ENCODE measurements at regions not wholly inside any gene's neighbourhood (a gene's known extent, or its start where the extent isn't known, plus 50 kb on each side); places are given as distances from the start of the nearest gene placed in this dataset.

DNA sequence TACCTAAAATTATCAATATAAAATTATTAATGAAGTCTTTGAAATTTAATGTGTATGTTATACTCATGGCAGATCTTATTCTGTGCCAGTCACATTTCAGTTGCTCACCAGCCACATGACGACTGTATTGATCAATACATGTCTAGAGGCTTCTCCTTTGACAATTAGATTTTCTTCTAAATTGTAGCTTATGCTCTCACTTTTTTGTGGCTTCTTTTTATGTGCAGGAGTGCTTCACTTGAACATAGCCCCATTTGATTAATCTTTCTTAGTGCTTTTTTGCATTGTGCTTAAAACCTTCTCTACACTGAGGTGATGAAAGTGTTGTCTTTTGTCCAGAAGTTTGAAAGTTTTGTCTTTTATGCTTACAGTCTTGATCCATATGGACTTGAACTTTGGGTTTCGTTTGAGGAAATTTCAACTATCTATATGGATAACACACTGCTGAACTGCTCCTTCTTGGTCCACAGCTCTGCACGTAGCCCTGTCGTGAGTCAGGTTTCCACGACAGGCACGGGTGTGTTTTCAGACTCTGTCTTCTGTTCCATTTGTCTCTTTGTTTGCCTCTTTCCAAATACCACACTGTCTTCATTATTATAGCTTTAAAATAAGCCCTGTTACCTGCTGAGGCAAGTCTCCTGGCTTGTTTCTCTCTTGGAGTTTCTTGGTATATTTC lies 393.9 kb upstream of the CFAP20DC start:
- Histone ChIP-seq H3K27ac (ENCODE audit: low read depth, low read length) (no peak overlapping the region), H3K27me3 (ENCODE audit: control insufficient read depth in 3 of 3, insufficient read depth in 3 of 3, low read length in 3 of 3) (no peaks in the 10 kb centered on the region), H3K36me3 (ENCODE audit: control insufficient read depth in 3 of 3, insufficient read depth in 3 of 3, low read length in 3 of 3) (no peaks in the 10 kb centered on the region), H3K4me3 (ENCODE audit: low read length in 3 of 3) (no peak overlapping the region), H3K4me1 (ENCODE audit: control insufficient read depth in 3 of 3, insufficient read depth in 3 of 3, low read length in 3 of 3) (peaks cover 3 to 6% (median 5%) of the 10 kb centered on the region in 3 donors), H3K9me3 (ENCODE audit: control insufficient read depth in 3 of 3, low read length in 3 of 3) (no peaks in the 10 kb centered on the region), H3K9ac (ENCODE audit: low read depth in 1 of 3, low read length in 3 of 3) (no peak overlapping the region)

DNA sequence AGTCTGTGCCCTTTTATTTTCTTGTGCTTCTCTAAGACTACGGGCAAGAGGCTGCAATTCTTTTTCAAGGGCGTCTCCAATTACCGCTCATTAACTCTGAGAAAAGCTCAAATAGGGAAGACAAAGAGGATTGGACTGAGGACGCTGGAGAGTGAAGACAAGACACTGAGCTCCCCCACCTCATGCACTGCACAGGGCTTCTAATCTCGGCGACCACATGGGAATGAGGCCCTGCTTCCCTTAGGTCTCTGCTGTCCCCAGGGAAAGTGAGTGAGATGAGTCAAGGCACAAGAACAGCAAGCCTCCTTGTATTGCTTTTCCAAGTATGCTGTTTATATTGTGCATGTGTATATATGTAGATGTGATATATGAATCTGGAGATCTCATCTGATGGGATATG lies 392.2 kb upstream of the CFAP20DC start:
- Histone ChIP-seq H3K27ac (ENCODE audit: low read depth, low read length) (no peak overlapping the region), H3K36me3 (ENCODE audit: control insufficient read depth in 3 of 3, insufficient read depth in 3 of 3, low read length in 3 of 3) (no peaks in the 10 kb centered on the region), H3K4me1 (ENCODE audit: control insufficient read depth in 3 of 3, insufficient read depth in 3 of 3, low read length in 3 of 3) (peaks cover 3 to 6% (median 5%) of the 10 kb centered on the region in 3 donors), H3K27me3 (ENCODE audit: control insufficient read depth in 3 of 3, insufficient read depth in 3 of 3, low read length in 3 of 3) (no peaks in the 10 kb centered on the region), H3K9ac (ENCODE audit: low read depth in 1 of 3, low read length in 3 of 3) (no peak overlapping the region), H3K9me3 (ENCODE audit: control insufficient read depth in 3 of 3, low read length in 3 of 3) (no peaks in the 10 kb centered on the region), H3K4me3 (ENCODE audit: low read length in 3 of 3) (no peak overlapping the region)

GRCh38 chr3:59440285-59441028 lies 390.6 kb upstream of the CFAP20DC start:
- no peaks in the 10 kb centered on the region for H3K36me3 ChIP-seq (ENCODE audit: control insufficient read depth in 3 of 3, insufficient read depth in 3 of 3, low read length in 3 of 3)
- no peak overlapping the region for H3K27ac ChIP-seq (ENCODE audit: low read depth, low read length)
- peaks cover 3 to 6% (median 5%) of the 10 kb centered on the region in 3 donors for H3K4me1 ChIP-seq (ENCODE audit: control insufficient read depth in 3 of 3, insufficient read depth in 3 of 3, low read length in 3 of 3)
- H3K4me3 ChIP-seq (ENCODE audit: low read length in 3 of 3), result no peak overlapping the region
- H3K9ac ChIP-seq (ENCODE audit: low read depth in 1 of 3, low read length in 3 of 3), result no peak overlapping the region
- H3K9me3 ChIP-seq (ENCODE audit: control insufficient read depth in 3 of 3, low read length in 3 of 3), result no peaks in the 10 kb centered on the region
- H3K27me3 ChIP-seq (ENCODE audit: control insufficient read depth in 3 of 3, insufficient read depth in 3 of 3, low read length in 3 of 3), result no peaks in the 10 kb centered on the region

- no peak overlapping the region for H3K9ac ChIP-seq (ENCODE audit: low read depth in 1 of 3, low read length in 3 of 3)
- no peaks in the 10 kb centered on the region for H3K9me3 ChIP-seq (ENCODE audit: control insufficient read depth in 3 of 3, low read length in 3 of 3)
- no peaks in the 10 kb centered on the region for H3K36me3 ChIP-seq (ENCODE audit: control insufficient read depth in 3 of 3, insufficient read depth in 3 of 3, low read length in 3 of 3)
- no peak overlapping the region for H3K4me3 ChIP-seq (ENCODE audit: low read length in 3 of 3)
- no peak overlapping the region for H3K27ac ChIP-seq (ENCODE audit: low read depth, low read length)
- H3K27me3 ChIP-seq (ENCODE audit: control insufficient read depth in 3 of 3, insufficient read depth in 3 of 3, low read length in 3 of 3), result no peaks in the 10 kb centered on the region
- no peaks in the 10 kb centered on the region for H3K4me1 ChIP-seq (ENCODE audit: control insufficient read depth in 3 of 3, insufficient read depth in 3 of 3, low read length in 3 of 3)
Observed at GRCh38 chr3:59438492-59438891, 388.7 kb upstream of the CFAP20DC start.

- Histone ChIP-seq H3K4me1 (ENCODE audit: control insufficient read depth in 3 of 3, insufficient read depth in 3 of 3, low read length in 3 of 3) (no peaks in the 10 kb centered on the region), H3K9ac (ENCODE audit: low read depth in 1 of 3, low read length in 3 of 3) (no peak overlapping the region), H3K4me3 (ENCODE audit: low read length in 3 of 3) (no peak overlapping the region), H3K36me3 (ENCODE audit: control insufficient read depth in 3 of 3, insufficient read depth in 3 of 3, low read length in 3 of 3) (no peaks in the 10 kb centered on the region), H3K9me3 (ENCODE audit: control insufficient read depth in 3 of 3, low read length in 3 of 3) (no peaks in the 10 kb centered on the region), H3K27me3 (ENCODE audit: control insufficient read depth in 3 of 3, insufficient read depth in 3 of 3, low read length in 3 of 3) (no peaks in the 10 kb centered on the region), H3K27ac (ENCODE audit: low read depth, low read length) (no peak overlapping the region)
Observed at GRCh38 chr3:59436164-59436958, 386.5 kb upstream of the CFAP20DC start.

- H3K9ac ChIP-seq (ENCODE audit: low read depth in 1 of 3, low read length in 3 of 3), result no peak overlapping the region
- no peaks in the 10 kb centered on the region for H3K9me3 ChIP-seq (ENCODE audit: control insufficient read depth in 3 of 3, low read length in 3 of 3)
- no peaks in the 10 kb centered on the region for H3K4me1 ChIP-seq (ENCODE audit: control insufficient read depth in 3 of 3, insufficient read depth in 3 of 3, low read length in 3 of 3)
- H3K4me3 ChIP-seq (ENCODE audit: low read length in 3 of 3), result no peak overlapping the region
- no peaks in the 10 kb centered on the region for H3K36me3 ChIP-seq (ENCODE audit: control insufficient read depth in 3 of 3, insufficient read depth in 3 of 3, low read length in 3 of 3)
- no peaks in the 10 kb centered on the region for H3K27me3 ChIP-seq (ENCODE audit: control insufficient read depth in 3 of 3, insufficient read depth in 3 of 3, low read length in 3 of 3)
- no peak overlapping the region for H3K27ac ChIP-seq (ENCODE audit: low read depth, low read length)
Observed at GRCh38 chr3:59433546-59433945, 383.7 kb upstream of the CFAP20DC start.

DNA sequence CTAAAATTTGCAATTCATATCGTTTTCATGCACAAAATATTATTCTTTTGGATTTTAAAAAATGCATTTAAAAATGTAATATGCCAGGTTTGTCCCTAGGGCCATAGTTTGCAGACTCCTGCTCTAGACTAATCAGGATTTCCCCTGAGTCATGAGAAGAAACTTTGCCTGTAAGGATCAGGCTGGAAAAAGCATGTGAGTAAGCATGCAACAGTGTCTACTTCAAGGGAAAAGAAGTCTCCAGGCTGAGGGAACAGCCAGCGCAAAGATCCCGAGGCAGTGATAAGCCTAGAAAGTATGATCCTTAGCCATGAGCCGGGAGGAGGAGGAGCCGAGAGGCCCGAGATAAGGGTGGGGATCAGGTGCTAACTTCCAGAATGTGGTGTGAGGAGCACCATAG lies 382.8 kb upstream of the CFAP20DC start:
- no peak overlapping the region for H3K9ac ChIP-seq (ENCODE audit: low read depth in 1 of 3, low read length in 3 of 3)
- H3K27me3 ChIP-seq (ENCODE audit: control insufficient read depth in 3 of 3, insufficient read depth in 3 of 3, low read length in 3 of 3), result no peaks in the 10 kb centered on the region
- no peak overlapping the region for H3K27ac ChIP-seq (ENCODE audit: low read depth, low read length)
- no peaks in the 10 kb centered on the region for H3K36me3 ChIP-seq (ENCODE audit: control insufficient read depth in 3 of 3, insufficient read depth in 3 of 3, low read length in 3 of 3)
- H3K4me3 ChIP-seq (ENCODE audit: low read length in 3 of 3), result no peak overlapping the region
- no peaks in the 10 kb centered on the region for H3K9me3 ChIP-seq (ENCODE audit: control insufficient read depth in 3 of 3, low read length in 3 of 3)
- H3K4me1 ChIP-seq (ENCODE audit: control insufficient read depth in 3 of 3, insufficient read depth in 3 of 3, low read length in 3 of 3), result no peaks in the 10 kb centered on the region

- H3K4me3 ChIP-seq (ENCODE audit: low read length in 3 of 3), result no peak overlapping the region
- H3K9ac ChIP-seq (ENCODE audit: low read depth in 1 of 3, low read length in 3 of 3), result no peak overlapping the region
- H3K9me3 ChIP-seq (ENCODE audit: control insufficient read depth in 3 of 3, low read length in 3 of 3), result no peaks in the 10 kb centered on the region
- peaks cover 0 to 3% (median 0%) of the 10 kb centered on the region in 3 donors for H3K27me3 ChIP-seq (ENCODE audit: control insufficient read depth in 3 of 3, insufficient read depth in 3 of 3, low read length in 3 of 3)
- H3K27ac ChIP-seq (ENCODE audit: low read depth, low read length), result no peak overlapping the region
- no peaks in the 10 kb centered on the region for H3K36me3 ChIP-seq (ENCODE audit: control insufficient read depth in 3 of 3, insufficient read depth in 3 of 3, low read length in 3 of 3)
- H3K4me1 ChIP-seq (ENCODE audit: control insufficient read depth in 3 of 3, insufficient read depth in 3 of 3, low read length in 3 of 3), result no peaks in the 10 kb centered on the region
Observed at GRCh38 chr3:59430341-59430740, 380.5 kb upstream of the CFAP20DC start.

DNA sequence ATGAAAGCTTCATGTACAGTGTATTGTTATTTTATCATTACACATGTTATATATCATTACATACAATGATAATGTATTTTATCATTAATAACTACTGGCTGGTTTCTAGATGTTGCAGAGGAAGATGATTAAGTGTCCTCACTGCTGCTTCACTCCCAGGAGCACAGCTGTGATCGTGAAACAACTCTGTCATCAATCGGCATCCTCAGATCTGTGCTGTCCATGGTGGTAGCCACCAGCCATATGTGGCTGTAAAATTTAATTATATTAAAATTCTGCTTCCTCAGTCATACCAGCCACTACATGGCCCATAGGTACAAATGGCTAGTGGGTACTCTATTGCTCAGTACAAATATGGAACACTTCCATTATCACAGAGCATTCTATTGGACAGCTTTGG lies 379.4 kb upstream of the CFAP20DC start:
- no peaks in the 10 kb centered on the region for H3K36me3 ChIP-seq (ENCODE audit: control insufficient read depth in 3 of 3, insufficient read depth in 3 of 3, low read length in 3 of 3)
- no peak overlapping the region for H3K9ac ChIP-seq (ENCODE audit: low read depth in 1 of 3, low read length in 3 of 3)
- H3K4me1 ChIP-seq (ENCODE audit: control insufficient read depth in 3 of 3, insufficient read depth in 3 of 3, low read length in 3 of 3), result no peaks in the 10 kb centered on the region
- H3K27me3 ChIP-seq (ENCODE audit: control insufficient read depth in 3 of 3, insufficient read depth in 3 of 3, low read length in 3 of 3), result peaks cover 0 to 3% (median 0%) of the 10 kb centered on the region in 3 donors
- H3K9me3 ChIP-seq (ENCODE audit: control insufficient read depth in 3 of 3, low read length in 3 of 3), result no peaks in the 10 kb centered on the region
- H3K4me3 ChIP-seq (ENCODE audit: low read length in 3 of 3), result no peak overlapping the region
- no peak overlapping the region for H3K27ac ChIP-seq (ENCODE audit: low read depth, low read length)

Data from skeletal muscle tissue (tissue), 3 donors.